ENCODE measurements at regions not wholly inside any gene's neighbourhood (a gene's known extent, or its start where the extent isn't known, plus 50 kb on each side); places are given as distances from the start of the nearest gene placed in this dataset.

GRCh38 chr2:151060287-151060686, 201.4 kb downstream of the RBM43 start:
- TF ChIP-seq CTCF (IDR thresholded peaks at IDR 0.05; ENCODE audit: insufficient read depth, low read length) (no peak), POLR2AphosphoS5 (IDR thresholded peaks at IDR 0.05; ENCODE audit: low read depth) (no peak), SPI1 (IDR thresholded peaks at IDR 0.05; ENCODE audit: borderline replicate concordance, low read depth) (no peak), REST (IDR thresholded peaks at IDR 0.05; ENCODE audit: insufficient replicate concordance, low read depth) (no peak), GABPA (IDR thresholded peaks at IDR 0.05; ENCODE audit: low read depth) (no peak)
